GM19397 (cell line): ENCODE measurements at regions not wholly inside any gene's neighbourhood (a gene's known extent, or its start where the extent isn't known, plus 50 kb on each side); places are given as distances from the start of the nearest gene placed in this dataset.

Experiments used
- ATAC-seq: cut with Tn5 transposase; IDR thresholded peaks from one replicate; pipeline ENCODE4 v1.9.1; 2021; ENCODE audit warnings: mild to moderate bottlenecking, moderate library complexity; ENCODE audit not compliant: unreplicated experiment

DNA sequence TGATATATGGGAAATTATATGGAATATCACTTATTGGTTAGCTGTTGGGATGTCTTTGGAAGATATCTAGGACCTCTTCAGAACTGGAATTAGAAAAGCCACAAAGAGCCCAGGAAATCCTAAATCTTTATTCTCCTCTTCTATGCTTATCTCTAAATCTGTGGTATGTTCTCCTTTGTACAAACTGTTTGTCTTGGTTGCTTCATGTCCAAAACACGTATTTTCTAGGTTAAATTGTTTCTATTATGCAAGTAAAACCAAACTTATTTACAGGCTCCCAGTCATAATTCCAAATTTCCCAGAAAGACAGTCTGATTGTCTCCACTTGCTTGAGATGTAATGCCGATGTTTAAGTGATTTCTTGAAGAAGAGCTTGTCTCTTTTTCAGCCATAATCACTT lies 650.9 kb downstream of the CDH11 start:
- ATAC-seq, result no peak

GRCh38 chr16:64469906-64470702 lies 651.8 kb downstream of the CDH11 start:
- ATAC-seq, result no peak

DNA sequence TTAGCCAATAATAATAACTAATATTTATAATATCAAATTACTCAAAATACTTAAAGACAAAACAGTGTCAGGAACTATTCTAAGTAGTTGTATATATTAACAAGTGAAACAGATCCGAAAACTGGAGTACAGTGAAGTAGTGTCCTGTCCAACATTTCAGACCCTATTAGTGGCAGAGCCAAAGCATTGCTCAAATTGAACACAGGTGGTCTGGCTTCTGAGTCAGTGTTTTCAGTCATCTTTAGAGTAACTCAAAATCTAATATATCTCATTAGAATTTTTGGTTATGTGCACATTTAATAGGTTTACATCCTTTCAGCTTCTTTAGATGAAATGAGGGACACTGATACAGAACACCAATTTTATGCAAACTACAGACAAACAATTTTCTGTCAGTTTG lies 652.5 kb downstream of the CDH11 start:
- no peak for ATAC-seq

DNA sequence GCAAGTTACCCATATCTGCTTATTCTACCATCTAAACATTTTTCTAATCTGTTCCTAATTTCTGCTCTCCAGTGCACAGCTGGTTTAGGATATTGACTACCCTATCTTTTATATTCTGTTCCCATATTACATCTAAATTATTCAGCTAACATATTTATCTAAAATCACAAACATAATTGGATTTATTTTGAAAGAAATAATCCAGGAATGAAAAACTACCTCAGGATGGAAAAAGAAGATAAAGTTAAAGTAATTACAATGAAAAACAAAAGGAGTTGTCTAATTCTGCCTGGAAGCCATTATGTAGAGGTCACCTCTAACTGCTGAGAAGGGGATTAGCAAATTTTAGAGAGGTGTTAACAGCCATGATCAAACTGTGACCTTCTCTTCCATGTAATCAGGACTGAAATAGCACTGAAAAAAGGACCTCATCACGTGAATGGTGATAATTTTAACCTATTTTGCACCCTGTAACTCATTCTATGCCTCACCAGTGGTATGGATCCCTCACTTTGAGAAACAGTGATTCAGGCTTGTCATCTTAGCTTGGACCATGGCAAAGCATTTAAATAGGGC lies 653.3 kb downstream of the CDH11 start:
- no peak for ATAC-seq

GRCh38 chr16:64459821-64460220 lies 662.0 kb downstream of the CDH11 start:
- no peak for ATAC-seq

GRCh38 chr16:64459402-64459801 lies 662.5 kb downstream of the CDH11 start:
- ATAC-seq, result no peak

GRCh38 chr16:64455275-64455674 lies 666.6 kb downstream of the CDH11 start:
- ATAC-seq, result no peak

DNA sequence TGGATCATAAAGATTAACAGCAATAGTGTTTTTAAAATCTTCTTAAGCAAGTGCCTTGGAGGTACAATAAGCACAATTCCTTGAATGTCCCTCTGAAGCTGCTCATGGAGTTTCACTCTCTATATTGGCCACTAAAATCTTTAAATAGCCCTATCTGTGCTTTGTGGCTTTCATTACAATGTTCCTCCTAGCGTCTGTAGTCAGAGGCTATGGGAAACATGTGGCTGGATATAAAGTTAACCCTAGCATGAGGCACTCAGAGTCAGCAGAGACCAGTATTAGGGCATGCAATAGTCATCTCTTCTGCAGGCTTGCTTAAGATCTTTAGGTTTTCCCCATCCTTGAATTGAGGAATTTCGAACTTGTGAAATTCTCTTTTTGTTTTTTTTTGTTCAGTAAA lies 668.2 kb downstream of the CDH11 start:
- no peak for ATAC-seq

DNA sequence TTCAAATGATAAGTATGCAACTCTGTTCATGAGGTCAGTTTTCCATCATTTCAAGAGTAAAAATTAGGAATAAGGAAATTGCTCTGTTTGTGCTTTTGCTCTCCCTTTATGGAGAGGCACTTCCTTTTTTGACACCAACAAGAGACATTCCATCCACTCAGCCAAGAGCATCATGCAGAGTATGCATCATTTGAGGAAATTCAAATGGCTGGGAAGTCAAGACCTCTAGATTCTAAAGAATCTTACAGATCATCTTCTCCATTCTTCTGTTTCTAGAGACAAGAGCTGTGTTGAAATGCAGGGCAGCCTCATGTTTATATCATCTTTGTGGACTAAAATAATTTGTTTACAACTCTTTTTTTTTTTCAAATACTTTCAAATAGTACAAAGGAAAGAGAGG lies 669.4 kb downstream of the CDH11 start:
- no peak for ATAC-seq

- ATAC-seq, result no peak
These were observed 671.7 kb downstream of the CDH11 start for GRCh38 chr16:64450177-64450576.

GRCh38 chr16:64449506-64449905 lies 672.4 kb downstream of the CDH11 start:
- no peak for ATAC-seq

DNA sequence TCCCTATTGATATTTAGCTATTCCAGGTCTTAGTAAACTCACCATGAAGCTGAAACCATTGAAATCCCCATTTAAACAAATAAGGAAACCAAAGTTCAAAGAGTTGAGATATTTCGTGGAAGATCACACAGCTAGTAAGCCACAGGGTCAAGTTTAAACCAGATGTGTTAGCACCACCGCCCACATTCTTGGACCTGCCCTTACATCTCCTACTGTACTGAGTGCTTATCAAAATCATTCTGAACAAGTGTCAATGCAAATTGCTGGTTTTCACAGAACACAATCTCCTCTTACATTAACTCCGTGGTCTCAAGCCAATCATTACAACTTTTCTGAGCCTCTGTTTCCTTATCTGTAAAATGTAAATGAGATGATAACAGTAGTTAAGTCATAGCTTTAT lies 676.2 kb downstream of the CDH11 start:
- no peak for ATAC-seq

GRCh38 chr16:64445245-64445644 lies 676.6 kb downstream of the CDH11 start:
- no peak for ATAC-seq

DNA sequence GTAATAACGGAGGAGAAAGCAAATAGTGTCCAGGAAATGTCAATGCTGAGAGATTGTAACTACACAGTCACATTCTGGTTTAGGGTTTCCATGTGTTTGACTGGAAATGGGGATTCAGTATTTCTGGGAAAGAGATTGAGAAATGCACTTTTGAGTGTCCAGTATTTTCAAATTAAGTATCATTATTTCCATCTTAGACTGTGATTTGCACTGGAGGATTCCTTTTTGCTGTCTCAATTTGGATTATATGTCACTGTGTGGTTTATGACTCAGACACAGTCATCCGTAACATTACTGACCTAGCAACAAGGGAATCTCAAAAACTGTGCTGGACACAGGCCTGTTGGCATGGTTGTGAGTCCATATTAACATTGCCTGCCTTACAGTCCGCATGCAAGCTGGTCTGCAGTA lies 681.4 kb downstream of the CDH11 start:
- no peak for ATAC-seq

- ATAC-seq, result no peak
These were observed 681.9 kb downstream of the CDH11 start for GRCh38 chr16:64440005-64440404.

DNA sequence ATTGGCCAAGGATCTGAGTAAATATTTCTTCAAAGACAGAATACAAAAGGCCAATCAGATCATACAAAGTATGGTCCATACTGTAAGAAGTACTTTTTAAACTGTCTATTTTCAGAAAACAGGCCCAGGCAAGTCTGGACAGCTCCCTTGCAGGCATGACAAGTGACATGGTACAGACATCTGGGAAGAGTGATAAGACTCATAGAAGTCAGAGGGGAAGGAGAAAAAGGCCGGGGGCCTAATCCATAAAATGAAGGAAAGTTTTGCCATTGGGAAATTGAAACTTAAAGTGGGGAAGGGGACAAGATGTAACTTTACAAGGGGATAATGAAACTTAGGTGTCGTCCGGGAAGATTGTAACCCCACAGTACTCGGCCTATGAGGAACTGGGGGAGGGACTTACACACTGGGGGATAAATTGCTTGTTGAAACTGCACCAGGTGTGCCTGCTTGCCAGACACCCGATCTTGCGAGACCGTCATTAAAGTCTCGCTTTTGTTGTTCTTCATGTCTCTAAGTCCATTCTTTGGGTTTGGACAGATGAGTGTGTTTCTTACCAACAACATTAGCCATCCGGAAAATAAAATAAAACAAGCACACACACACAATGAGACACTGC lies 684.0 kb downstream of the CDH11 start:
- no peak for ATAC-seq

DNA sequence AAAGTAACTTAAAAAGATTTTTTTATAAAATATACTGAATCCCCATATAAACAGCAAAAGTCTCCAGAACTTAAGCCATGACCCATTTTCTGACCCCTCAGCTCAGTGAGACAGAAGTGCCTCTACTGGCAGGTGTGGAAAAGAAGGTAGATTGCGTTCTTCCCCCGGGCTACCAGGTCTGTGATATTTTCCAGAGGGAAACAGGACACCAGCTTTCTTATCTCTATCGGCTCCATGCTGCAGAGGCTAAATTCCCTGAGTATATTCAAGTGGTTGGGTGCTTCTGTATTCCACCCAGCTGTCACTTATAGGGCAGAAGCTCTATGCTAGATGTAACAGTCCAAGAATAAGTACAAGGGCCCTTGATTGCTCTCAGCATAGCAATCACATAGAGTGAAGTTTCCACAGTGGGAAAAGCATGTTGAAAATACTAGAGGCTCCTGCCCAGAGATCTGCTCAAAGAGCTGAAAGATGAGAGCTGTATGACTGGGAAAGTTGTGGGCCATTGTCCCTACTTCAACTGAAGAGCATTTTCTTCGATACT lies 687.3 kb downstream of the CDH11 start:
- no peak for ATAC-seq

GRCh38 chr16:64428463-64429113 lies 693.3 kb downstream of the CDH11 start:
- no peak for ATAC-seq

DNA sequence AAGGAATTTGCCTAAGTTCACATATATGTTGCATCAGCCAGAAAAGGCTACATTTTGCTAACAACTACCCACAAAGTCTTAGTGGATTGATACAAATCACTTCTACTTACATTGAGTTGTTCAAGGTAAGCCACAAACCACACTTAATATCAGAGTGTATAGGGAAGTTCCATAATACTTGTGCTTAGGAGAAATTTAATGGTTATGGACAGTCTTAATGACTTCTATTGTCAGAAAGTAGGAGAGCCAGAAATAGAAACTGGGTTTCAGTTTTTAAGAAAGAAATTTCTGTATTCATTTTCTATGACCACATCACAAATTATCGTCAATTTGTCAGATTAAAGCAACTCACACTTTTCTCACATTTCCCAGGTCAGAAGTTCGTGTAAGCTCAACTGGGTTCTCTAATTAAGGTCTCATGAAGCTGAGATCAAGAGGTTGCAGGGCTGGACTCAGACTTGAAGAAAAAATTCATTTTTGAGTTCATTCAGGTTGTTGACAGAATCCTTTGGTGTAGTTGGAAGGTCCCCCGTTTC lies 695.7 kb downstream of the CDH11 start:
- ATAC-seq, result no peak

DNA sequence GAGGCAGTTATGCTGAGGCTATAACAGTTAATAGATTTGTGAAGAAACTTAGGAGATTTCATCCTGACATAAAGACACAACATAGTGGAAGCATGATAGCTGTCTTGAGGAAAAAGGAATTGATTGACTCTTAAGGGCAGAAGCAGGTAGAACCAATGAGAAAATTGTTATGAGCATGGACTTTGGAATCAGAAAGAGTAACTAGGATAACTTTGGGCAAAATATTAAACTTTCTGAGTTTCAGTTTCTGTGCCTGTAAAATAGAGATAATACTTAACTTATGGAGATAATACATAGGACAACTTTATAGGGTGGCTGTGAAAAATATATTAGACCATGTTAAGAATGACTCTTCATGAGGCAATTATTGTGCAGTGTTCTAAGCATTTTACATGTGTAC lies 696.5 kb downstream of the CDH11 start:
- ATAC-seq, result no peak

GRCh38 chr16:64422259-64422658 lies 699.6 kb downstream of the CDH11 start:
- ATAC-seq, result no peak
